Hematopoietic multipotent progenitor cell treated with erythropoietin and hydrocortisone succinate and interleukin-3 and kit ligand, for 6 days (in vitro differentiated cells): ENCODE measurements at regions not wholly inside any gene's neighbourhood (a gene's known extent, or its start where the extent isn't known, plus 50 kb on each side); places are given as distances from the start of the nearest gene placed in this dataset.

Experiments
- DNase-seq: peaks from one replicate; pipeline ENCODE4 v3.0.0-alpha.2; 2015

GRCh38 chr2:78873526-78873925 is 152.0 kb upstream of the REG3G start:
- no peak for DNase-seq

- no peak for DNase-seq
Measured at GRCh38 chr2:78876316-78876688, 149.2 kb upstream of the REG3G start.

- no peak for DNase-seq
Measured at GRCh38 chr2:78887446-78887845, 138.1 kb upstream of the REG3G start.

- no peak for DNase-seq
Measured at GRCh38 chr2:78890935-78891334, 134.6 kb upstream of the REG3G start.

GRCh38 chr2:78892295-78892694 is 133.2 kb upstream of the REG3G start:
- DNase-seq, result no peak

GRCh38 chr2:78895022-78895421 is 130.5 kb upstream of the REG3G start:
- no peak for DNase-seq

GRCh38 chr2:78896536-78896935 is 129.0 kb upstream of the REG3G start:
- DNase-seq, result no peak

GRCh38 chr2:78907089-78907488 is 118.4 kb upstream of the REG3G start:
- DNase-seq, result no peak

- DNase-seq, result no peak
Measured at GRCh38 chr2:78908973-78909372, 116.5 kb upstream of the REG3G start.

- DNase-seq, result no peak
Measured at GRCh38 chr2:78910376-78910775, 115.1 kb upstream of the REG3G start.

- no peak for DNase-seq
Measured at GRCh38 chr2:78913257-78913656, 112.2 kb upstream of the REG3G start.

- DNase-seq, result no peak
Measured at GRCh38 chr2:78925258-78925657, 100.2 kb upstream of the REG3G start.

- no peak for DNase-seq
Measured at GRCh38 chr2:78928502-78928901, 97.0 kb upstream of the REG3G start.

- DNase-seq, result no peak
Measured at GRCh38 chr2:78940998-78941397, 84.5 kb upstream of the REG3G start.

- no peak for DNase-seq
Measured at GRCh38 chr2:78941751-78942150, 83.8 kb upstream of the REG3G start.

GRCh38 chr2:78963881-78964280 is 61.6 kb upstream of the REG3G start:
- DNase-seq, result no peak

- no peak for DNase-seq
Measured at GRCh38 chr2:78967294-78967693, 58.2 kb upstream of the REG3G start.

GRCh38 chr2:78973630-78974029 is 51.9 kb upstream of the REG3G start:
- DNase-seq, result no peak
